CD14-positive monocyte (primary cell): ENCODE measurements at regions not wholly inside any gene's neighbourhood (a gene's known extent, or its start where the extent isn't known, plus 50 kb on each side); places are given as distances from the start of the nearest gene placed in this dataset.

Experiments used
- DNase-seq, 3 donors: peaks; one replicate each; pipeline ENCODE4 v3.0.0-alpha.2; 2011 to 2022
- H2AFZ ChIP-seq: 2 replicates; pipeline ENCODE4 v1.6.0; 2012; ENCODE audit warnings: mild to moderate bottlenecking, low read depth, low read length, inconsistent platforms; ENCODE audit not compliant: insufficient read depth, poor library complexity, severe bottlenecking
- H3K27ac ChIP-seq, 2 donors: 1 replicate in 1 of 2; 2 replicates in 1 of 2; pipeline ENCODE4 v1.5.1; 2012 to 2013; ENCODE audit warnings: low read length in 2 of 2, control low read depth in 1 of 2, inconsistent platforms in 1 of 2, low read depth in 1 of 2, mild to moderate bottlenecking in 1 of 2
- H3K27me3 ChIP-seq, 2 donors: one replicate each; pipeline versions ENCODE4 v1.6.0 to v1.6.1; 2011 to 2013; ENCODE audit warnings: low read length in 2 of 2; ENCODE audit not compliant: control insufficient read depth in 2 of 2, insufficient read depth in 2 of 2
- H3K36me3 ChIP-seq, 2 donors: replicated peaks in 1 of 2; 1 replicate in 1 of 2; 2 replicates in 1 of 2; pipeline versions ENCODE4 v1.5.1 to v1.6.1; 2012 to 2013; ENCODE audit warnings: low read length in 2 of 2, control low read depth in 1 of 2, inconsistent platforms in 1 of 2, mild to moderate bottlenecking in 1 of 2; ENCODE audit not compliant: insufficient read depth in 2 of 2, control insufficient read depth in 1 of 2
- H3K4me1 ChIP-seq, 2 donors: 1 replicate in 1 of 2; 2 replicates in 1 of 2; pipeline versions ENCODE4 v1.5.1 to v1.6.1; 2012 to 2013; ENCODE audit warnings: low read length in 2 of 2, control low read depth in 1 of 2, inconsistent platforms in 1 of 2, mild to moderate bottlenecking in 1 of 2, moderate library complexity in 1 of 2; ENCODE audit not compliant: insufficient read depth in 2 of 2, control insufficient read depth in 1 of 2
- H3K4me2 ChIP-seq: replicated peaks from 2 replicates; pipeline ENCODE3; 2012; ENCODE audit warnings: low read length, moderate library complexity, mild to moderate bottlenecking; ENCODE audit not compliant: poor library complexity, severe bottlenecking; ENCODE audit errors: extremely low read depth
- H3K4me3 ChIP-seq, 3 experiments: fragments of 200-600 bp in 1 of 3; sonication (generic) in 1 of 3; replicated peaks in 1 of 3; 1 replicate in 2 of 3; 2 replicates in 1 of 3; pipeline ENCODE4 v1.5.1; 2011 to 2013; ENCODE audit warnings: low read length in 3 of 3, mild to moderate bottlenecking in 3 of 3, control low read depth in 2 of 3, low read depth in 2 of 3, inconsistent platforms in 1 of 3, moderate library complexity in 1 of 3
- H3K79me2 ChIP-seq: 2 replicates; pipeline ENCODE4 v1.6.0; 2012; ENCODE audit warnings: mild to moderate bottlenecking, control low read depth, inconsistent platforms, low read length, moderate library complexity; ENCODE audit not compliant: insufficient read depth
- H3K9ac ChIP-seq: 2 replicates; pipeline ENCODE4 v1.6.0; 2017; ENCODE audit warnings: low read length, mild to moderate bottlenecking; ENCODE audit not compliant: insufficient read depth, poor library complexity, severe bottlenecking
- H3K9me3 ChIP-seq, 2 donors: replicated peaks in 1 of 2; 1 replicate in 1 of 2; 2 replicates in 1 of 2; pipeline versions ENCODE4 v1.5.1 to v1.6.1; 2012 to 2013; ENCODE audit warnings: low read length in 2 of 2, control low read depth in 1 of 2; ENCODE audit not compliant: control insufficient read depth in 1 of 2, insufficient read depth in 1 of 2
- H4K20me1 ChIP-seq: 2 replicates; pipeline ENCODE4 v1.6.0; 2012; ENCODE audit warnings: mild to moderate bottlenecking, low read length, control low read depth, moderate library complexity; ENCODE audit not compliant: insufficient read depth
- H3K27ac Mint-ChIP-seq, 7 donors: one replicate each; pipeline ENCODE4 v1.8.0; 2020; ENCODE audit warnings: mild to moderate bottlenecking in 7 of 7, mixed read lengths in 7 of 7, moderate library complexity in 6 of 7, inconsistent platforms in 2 of 7
- H3K27me3 Mint-ChIP-seq, 3 donors: one replicate each; pipeline ENCODE4 v1.8.0; 2021 to 2022; ENCODE audit warnings: low read depth in 3 of 3, mild to moderate bottlenecking in 3 of 3, mixed read lengths in 3 of 3, moderate library complexity in 3 of 3, inconsistent platforms in 1 of 3
- H3K36me3 Mint-ChIP-seq, 2 donors: one replicate each; pipeline ENCODE4 v1.8.0; 2020; ENCODE audit warnings: mixed read lengths in 2 of 2, inconsistent platforms in 1 of 2, mild to moderate bottlenecking in 1 of 2
- H3K4me1 Mint-ChIP-seq: one replicate; pipeline ENCODE4 v1.8.0; 2020; ENCODE audit warnings: mild to moderate bottlenecking, mixed read lengths
- H3K4me3 Mint-ChIP-seq, 2 donors: one replicate each; pipeline ENCODE4 v1.8.0; 2020; ENCODE audit warnings: mild to moderate bottlenecking in 2 of 2, mixed read lengths in 2 of 2, moderate library complexity in 1 of 2
- H3K9me3 Mint-ChIP-seq, 7 donors: one replicate each; pipeline ENCODE4 v1.8.0; 2020 to 2022; ENCODE audit warnings: mixed read lengths in 7 of 7, mild to moderate bottlenecking in 6 of 7, moderate library complexity in 6 of 7, inconsistent platforms in 2 of 7
- WGBS: methylation state at CpG from one replicate; pipeline ENCODE4 v1.1.5; 2013; ENCODE audit warnings: missing lambda C conversion rate; ENCODE audit not compliant: insufficient coverage; 5-methylcytosine and 5-hydroxymethylcytosine counted together
- intact Hi-C, 2 donors: fragments of 100-400 bp; cut with micrococcal nuclease; formaldehyde crosslinking; loops; one replicate each; pipeline versions ENCODE4 v1.15.0 to v1.15.1; 2023
- TF ChIP-seq, protein P1 (sequence below): fragments of 200-600 bp; IDR thresholded peaks from one replicate; pipeline ENCODE4 v1.8.0; 2022; ENCODE audit warnings: antibody characterized with exemption, mild to moderate bottlenecking

DNA sequence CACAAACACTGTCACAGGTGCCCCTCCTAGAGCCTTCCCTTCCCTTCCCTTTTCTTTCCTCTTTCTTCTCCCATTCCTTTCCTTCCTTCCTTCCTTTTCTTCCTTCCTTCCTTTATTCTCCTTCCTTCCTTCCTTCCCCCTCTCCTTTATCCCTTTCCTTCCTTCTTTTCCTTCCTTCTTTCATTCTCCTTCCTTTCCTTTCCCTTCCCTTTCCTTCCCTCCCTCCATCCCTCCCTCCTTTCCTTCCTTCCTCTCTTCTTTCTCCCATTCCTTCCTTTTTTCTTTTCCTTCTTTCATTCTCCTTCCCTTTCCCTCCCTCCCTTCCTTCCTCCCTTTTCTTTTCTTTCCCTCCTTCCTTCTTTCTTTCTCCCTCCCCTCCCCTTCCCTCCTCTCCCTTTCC, 170.0 kb downstream of the ENGASE start:
- H2AFZ ChIP-seq, result no peak overlapping the region
- H3K27ac ChIP-seq, result no peak overlapping the region
- no peaks in the 10 kb centered on the region for H3K36me3 ChIP-seq
- Mint-ChIP-seq H3K36me3 (no peaks in the 10 kb centered on the region), H3K9me3 (peaks cover 0 to 6% (median 0%) of the 10 kb centered on the region in 7 donors), H3K27me3 (peaks cover 8 to 15% (median 14%) of the 10 kb centered on the region in 3 donors), H3K4me1 (no peaks in the 10 kb centered on the region), H3K27ac (no peak overlapping the region), H3K4me3 (no peak overlapping the region)
- intact Hi-C loops, result no loop called here
- DNase-seq, result no peak
- H3K27me3 ChIP-seq, result peaks cover 0 to 2% of the 10 kb centered on the region in 2 donors
- no peak overlapping the region for H3K4me3 ChIP-seq
- TF ChIP-seq, protein P1, sequence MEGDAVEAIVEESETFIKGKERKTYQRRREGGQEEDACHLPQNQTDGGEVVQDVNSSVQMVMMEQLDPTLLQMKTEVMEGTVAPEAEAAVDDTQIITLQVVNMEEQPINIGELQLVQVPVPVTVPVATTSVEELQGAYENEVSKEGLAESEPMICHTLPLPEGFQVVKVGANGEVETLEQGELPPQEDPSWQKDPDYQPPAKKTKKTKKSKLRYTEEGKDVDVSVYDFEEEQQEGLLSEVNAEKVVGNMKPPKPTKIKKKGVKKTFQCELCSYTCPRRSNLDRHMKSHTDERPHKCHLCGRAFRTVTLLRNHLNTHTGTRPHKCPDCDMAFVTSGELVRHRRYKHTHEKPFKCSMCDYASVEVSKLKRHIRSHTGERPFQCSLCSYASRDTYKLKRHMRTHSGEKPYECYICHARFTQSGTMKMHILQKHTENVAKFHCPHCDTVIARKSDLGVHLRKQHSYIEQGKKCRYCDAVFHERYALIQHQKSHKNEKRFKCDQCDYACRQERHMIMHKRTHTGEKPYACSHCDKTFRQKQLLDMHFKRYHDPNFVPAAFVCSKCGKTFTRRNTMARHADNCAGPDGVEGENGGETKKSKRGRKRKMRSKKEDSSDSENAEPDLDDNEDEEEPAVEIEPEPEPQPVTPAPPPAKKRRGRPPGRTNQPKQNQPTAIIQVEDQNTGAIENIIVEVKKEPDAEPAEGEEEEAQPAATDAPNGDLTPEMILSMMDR, result no peak
- H3K9me3 ChIP-seq, result no peaks in the 10 kb centered on the region
- no peaks in the 10 kb centered on the region for H4K20me1 ChIP-seq
- no peak overlapping the region for H3K9ac ChIP-seq
- H3K4me2 ChIP-seq, result no peak overlapping the region
- H3K4me1 ChIP-seq, result no peaks in the 10 kb centered on the region
- H3K79me2 ChIP-seq, result no peaks in the 10 kb centered on the region

DNA sequence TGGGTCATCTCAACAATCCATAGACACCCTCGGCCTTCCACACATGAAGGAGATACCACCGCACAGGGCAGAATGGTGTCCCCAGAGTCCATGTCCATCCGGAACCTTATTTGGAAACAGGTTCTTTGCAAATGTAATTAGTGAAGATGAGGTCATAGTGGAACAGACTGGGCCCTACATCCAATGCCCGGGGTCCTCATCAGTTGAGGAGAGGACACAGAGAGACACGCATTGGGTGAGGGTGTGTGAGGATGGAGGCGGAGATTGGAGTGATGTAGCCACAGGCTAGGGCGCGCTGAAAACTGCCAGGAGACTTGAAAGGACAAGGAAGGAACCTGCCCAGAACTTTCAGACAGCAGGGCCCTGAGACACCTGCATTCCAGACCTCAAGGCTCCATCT, 169.4 kb downstream of the ENGASE start:
- peaks cover 0 to 6% (median 0%) of the 10 kb centered on the region in 7 donors for H3K9me3 Mint-ChIP-seq
- Histone ChIP-seq H3K9ac (no peak overlapping the region), H3K27ac (no peak overlapping the region), H4K20me1 (no peaks in the 10 kb centered on the region), H3K9me3 (no peaks in the 10 kb centered on the region), H3K27me3 (peaks cover 0 to 2% of the 10 kb centered on the region in 2 donors), H3K36me3 (no peaks in the 10 kb centered on the region), H3K4me1 (no peaks in the 10 kb centered on the region), H3K79me2 (no peaks in the 10 kb centered on the region), H2AFZ (no peak overlapping the region), H3K4me3 (no peak overlapping the region), H3K4me2 (no peak overlapping the region)
- peaks cover 8 to 12% (median 9%) of the 10 kb centered on the region in 3 donors for H3K27me3 Mint-ChIP-seq
- no peaks in the 10 kb centered on the region for H3K4me1 Mint-ChIP-seq
- TF ChIP-seq, protein P1, result no peak
- WGBS, result 93% methylated on average over 5 of the region's 8 CpGs
- no peak overlapping the region for H3K4me3 Mint-ChIP-seq
- intact Hi-C loops, result no loop called here
- no peak for DNase-seq
- no peaks in the 10 kb centered on the region for H3K36me3 Mint-ChIP-seq
- no peak overlapping the region for H3K27ac Mint-ChIP-seq
